Prostate gland (tissue), 2 donors: ENCODE measurements at regions not wholly inside any gene's neighbourhood (a gene's known extent, or its start where the extent isn't known, plus 50 kb on each side); places are given as distances from the start of the nearest gene placed in this dataset.

Experiments
- CTCF ChIP-seq, 4 experiments: fragments of 200-600 bp in 2 of 4; fragments of 450-650 bp in 2 of 4; sonication (generic) in 2 of 4; IDR thresholded peaks; 1 replicate in 3 of 4; 2 replicates in 1 of 4; pipeline ENCODE4 v1.5.1; 2016 to 2019; ENCODE audit warnings: antibody characterized with exemption in 4 of 4, mild to moderate bottlenecking in 2 of 4, moderate library complexity in 2 of 4
- POLR2A ChIP-seq: fragments of 450-650 bp; IDR thresholded peaks from one replicate; pipeline ENCODE4 v1.6.1; 2016; ENCODE audit warnings: antibody characterized with exemption, mild to moderate bottlenecking
- POLR2AphosphoS5 ChIP-seq: sonication (generic); formaldehyde crosslinking; IDR thresholded peaks from one replicate; pipeline ENCODE4 v1.6.1; 2017; ENCODE audit warnings: antibody characterized with exemption

GRCh38 chr6:47392251-47392650, 82.5 kb upstream of the TNFRSF21 start:
- no peak for TF ChIP-seq POLR2A
- no peak for TF ChIP-seq CTCF (IDR thresholded peaks at IDR 0.05)
- no peak for TF ChIP-seq POLR2AphosphoS5
